ENCODE measurements at regions not wholly inside any gene's neighbourhood (a gene's known extent, or its start where the extent isn't known, plus 50 kb on each side); places are given as distances from the start of the nearest gene placed in this dataset.

- TF ChIP-seq CTCF (IDR thresholded peaks at IDR 0.05; ENCODE audit: low read depth, low read length) (no peak), POLR2A (IDR thresholded peaks at IDR 0.05; ENCODE audit: extremely low read depth, insufficient read length) (no peak)
Measured at GRCh38 chr22:27125539-27125938, 468.2 kb downstream of the MIAT start.

Measured in NB4 (cell line).